ENCODE measurements at regions not wholly inside any gene's neighbourhood (a gene's known extent, or its start where the extent isn't known, plus 50 kb on each side); places are given as distances from the start of the nearest gene placed in this dataset.

- Histone ChIP-seq H3K4me1 (ENCODE audit: insufficient read depth, low read length) (peaks cover 2% of the 10 kb centered on the region; the same call in 1 of the 2 replicates), H2AFZ (ENCODE audit: low read length) (peak overlapping the region; percentile 77), H3K27me3 (ENCODE audit: insufficient read depth, low read length) (peaks cover 7% of the 10 kb centered on the region; the same call in 1 of the 2 replicates), H3K4ac (ENCODE audit: low read depth, low read length) (no peak overlapping the region), H2BK12ac (ENCODE audit: insufficient read length, low read depth, low read length) (no peak overlapping the region), H4K91ac (ENCODE audit: insufficient read length, low read depth, low read length) (no peak overlapping the region), H3T11ph (ENCODE audit: low read length) (no peak overlapping the region), H3K18ac (ENCODE audit: insufficient read length, low read depth, low read length) (no peak overlapping the region), H4K5ac (ENCODE audit: insufficient read length, low read depth, low read length) (no peak overlapping the region), H2BK120ac (ENCODE audit: low read depth, low read length, poor library complexity, severe bottlenecking) (no peak overlapping the region), H3K9ac (ENCODE audit: extremely low read depth, insufficient read length, low read length) (no peak overlapping the region), H3K79me2 (ENCODE audit: insufficient read depth, low read length) (no peaks in the 10 kb centered on the region), H3K14ac (ENCODE audit: insufficient read depth, low read length) (no peak overlapping the region), H2AK5ac (ENCODE audit: insufficient read length, low read length) (no peak overlapping the region), H3K23me2 (ENCODE audit: insufficient read length, low read depth, low read length, poor library complexity, severe bottlenecking) (peaks cover 26% of the 10 kb centered on the region), H3K9me3 (ENCODE audit: control insufficient read depth, low read depth, low read length) (no peaks in the 10 kb centered on the region), H3K4me2 (ENCODE audit: insufficient read depth, insufficient read length, low read length) (peak overlapping the region; percentile 98), H3K56ac (ENCODE audit: insufficient read length, low read depth, low read length) (no peak overlapping the region), H3K79me1 (ENCODE audit: insufficient read depth, low read depth, low read length, poor library complexity, severe bottlenecking) (no peaks in the 10 kb centered on the region), H2BK5ac (ENCODE audit: insufficient read length, low read length) (no peak overlapping the region), H2BK15ac (ENCODE audit: low read depth, low read length) (no peak overlapping the region), H4K8ac (replicated peaks; ENCODE audit: insufficient read length, low read depth, low read length) (no peak overlapping the region), H3K23ac (ENCODE audit: insufficient read length, low read depth, low read length) (no peak overlapping the region), H2BK20ac (ENCODE audit: low read depth, low read length, poor library complexity, severe bottlenecking) (no peak overlapping the region), H3K27ac (ENCODE audit: insufficient read length, low read depth, low read length) (no peak overlapping the region), H4K20me1 (ENCODE audit: control insufficient read depth, insufficient read depth, insufficient read length) (no peaks in the 10 kb centered on the region)
- Mint-ChIP-seq H3K27ac (no peak overlapping the region), H3K9me3 (no peaks in the 10 kb centered on the region; a peak in 1 of 5 replicates), H3K27me3 (ENCODE audit: low read depth) (peaks cover 26% of the 10 kb centered on the region), H3K36me3 (ENCODE audit: insufficient read depth in 1 of 3, low read depth in 3 of 3) (no peaks in the 10 kb centered on the region), H3K4me3 (peak overlapping the region; percentile 72 to 86), H3K4me1 (peaks cover 17 to 22% of the 10 kb centered on the region in 2 experiments)
- peak; percentile 41 for DNase-seq
- TF ChIP-seq CTCF (conservative IDR thresholded peaks at IDR 0.05) = no peak
- WGBS (ENCODE audit: extremely low coverage, insufficient read length, low lambda C conversion rate) = no CpG with 5 or more reads among the region's 27 CpGs
These were observed 107.4 kb upstream of the DOCK9 start for GRCh38 chr13:99085139-99085807.
